ENCODE measurements at regions not wholly inside any gene's neighbourhood (a gene's known extent, or its start where the extent isn't known, plus 50 kb on each side); places are given as distances from the start of the nearest gene placed in this dataset.

GRCh38 chr5:13998254-13998653, 53.8 kb upstream of the DNAH5 start:
- no peaks in the 10 kb centered on the region for H4K20me1 ChIP-seq (ENCODE audit: insufficient read depth)
- no peak overlapping the region for H3K4me3 ChIP-seq (IDR thresholded peaks at IDR 0.05; ENCODE audit: insufficient read depth, low read depth, low read length)
- H3K27ac ChIP-seq: no peak overlapping the region
- peaks cover under 1% of the 10 kb centered on the region for H3K4me1 ChIP-seq (ENCODE audit: low read depth, poor library complexity, severe bottlenecking)
- H3K4me2 ChIP-seq: no peak overlapping the region
- no peaks in the 10 kb centered on the region for H3K27me3 ChIP-seq (ENCODE audit: insufficient read depth, low read depth)
- H3K79me2 ChIP-seq (ENCODE audit: insufficient read depth, low read depth): no peaks in the 10 kb centered on the region
- TF ChIP-seq CTCF (conservative IDR thresholded peaks at IDR 0.05; ENCODE audit: low read depth, low read length): no peak
- H3K9ac ChIP-seq: no peak overlapping the region
- no peak overlapping the region for H2AFZ ChIP-seq (ENCODE audit: low read depth)
- H3K36me3 ChIP-seq (ENCODE audit: insufficient read depth): no peaks in the 10 kb centered on the region

GRCh38 chr5:13997514-13997913, 53.0 kb upstream of the DNAH5 start:
- no peak overlapping the region for H3K4me3 ChIP-seq (IDR thresholded peaks at IDR 0.05; ENCODE audit: insufficient read depth, low read depth, low read length)
- no peak for TF ChIP-seq CTCF (conservative IDR thresholded peaks at IDR 0.05; ENCODE audit: low read depth, low read length)
- H3K4me2 ChIP-seq: no peak overlapping the region
- no peaks in the 10 kb centered on the region for H3K79me2 ChIP-seq (ENCODE audit: insufficient read depth, low read depth)
- H2AFZ ChIP-seq (ENCODE audit: low read depth): no peak overlapping the region
- H4K20me1 ChIP-seq (ENCODE audit: insufficient read depth): no peaks in the 10 kb centered on the region
- H3K27me3 ChIP-seq (ENCODE audit: insufficient read depth, low read depth): no peaks in the 10 kb centered on the region
- no peak overlapping the region for H3K9ac ChIP-seq
- H3K27ac ChIP-seq: no peak overlapping the region
- no peaks in the 10 kb centered on the region for H3K36me3 ChIP-seq (ENCODE audit: insufficient read depth)
- H3K4me1 ChIP-seq (ENCODE audit: low read depth, poor library complexity, severe bottlenecking): no peaks in the 10 kb centered on the region

- no peak overlapping the region for H2AFZ ChIP-seq (ENCODE audit: low read depth)
- TF ChIP-seq CTCF (conservative IDR thresholded peaks at IDR 0.05; ENCODE audit: low read depth, low read length): no peak
- no peak overlapping the region for H3K4me2 ChIP-seq
- H3K27ac ChIP-seq: no peak overlapping the region
- H3K36me3 ChIP-seq (ENCODE audit: insufficient read depth): no peaks in the 10 kb centered on the region
- H3K4me1 ChIP-seq (ENCODE audit: low read depth, poor library complexity, severe bottlenecking): no peaks in the 10 kb centered on the region
- no peaks in the 10 kb centered on the region for H4K20me1 ChIP-seq (ENCODE audit: insufficient read depth)
- no peaks in the 10 kb centered on the region for H3K79me2 ChIP-seq (ENCODE audit: insufficient read depth, low read depth)
- no peaks in the 10 kb centered on the region for H3K27me3 ChIP-seq (ENCODE audit: insufficient read depth, low read depth)
- no peak overlapping the region for H3K4me3 ChIP-seq (IDR thresholded peaks at IDR 0.05; ENCODE audit: insufficient read depth, low read depth, low read length)
- H3K9ac ChIP-seq: no peak overlapping the region
These were observed 50.2 kb upstream of the DNAH5 start for GRCh38 chr5:13994621-13995253.
